Daoy (cell line): ENCODE measurements at regions not wholly inside any gene's neighbourhood (a gene's known extent, or its start where the extent isn't known, plus 50 kb on each side); places are given as distances from the start of the nearest gene placed in this dataset.

ENCODE experiments used
- DNase-seq: peaks from one replicate; pipeline ENCODE4 v3.0.0-alpha.2; 2015; ENCODE audit warnings: low read depth

DNA sequence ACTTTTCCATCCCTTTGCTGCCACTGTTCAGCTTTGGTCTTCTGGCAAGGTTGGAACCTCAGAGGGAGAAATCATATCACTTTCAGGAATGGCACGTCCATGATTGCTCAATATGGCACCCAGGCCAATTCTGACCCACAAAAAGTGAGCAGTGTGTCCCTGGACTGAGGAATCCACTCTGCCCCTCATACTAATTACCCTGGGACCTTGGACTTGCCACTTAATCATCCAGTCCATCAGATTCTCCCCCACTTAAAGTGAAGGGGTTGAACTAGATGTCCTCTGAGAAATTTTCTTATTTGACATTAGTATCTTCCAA is 449.3 kb upstream of the CITED2 start:
- no peak for DNase-seq

DNA sequence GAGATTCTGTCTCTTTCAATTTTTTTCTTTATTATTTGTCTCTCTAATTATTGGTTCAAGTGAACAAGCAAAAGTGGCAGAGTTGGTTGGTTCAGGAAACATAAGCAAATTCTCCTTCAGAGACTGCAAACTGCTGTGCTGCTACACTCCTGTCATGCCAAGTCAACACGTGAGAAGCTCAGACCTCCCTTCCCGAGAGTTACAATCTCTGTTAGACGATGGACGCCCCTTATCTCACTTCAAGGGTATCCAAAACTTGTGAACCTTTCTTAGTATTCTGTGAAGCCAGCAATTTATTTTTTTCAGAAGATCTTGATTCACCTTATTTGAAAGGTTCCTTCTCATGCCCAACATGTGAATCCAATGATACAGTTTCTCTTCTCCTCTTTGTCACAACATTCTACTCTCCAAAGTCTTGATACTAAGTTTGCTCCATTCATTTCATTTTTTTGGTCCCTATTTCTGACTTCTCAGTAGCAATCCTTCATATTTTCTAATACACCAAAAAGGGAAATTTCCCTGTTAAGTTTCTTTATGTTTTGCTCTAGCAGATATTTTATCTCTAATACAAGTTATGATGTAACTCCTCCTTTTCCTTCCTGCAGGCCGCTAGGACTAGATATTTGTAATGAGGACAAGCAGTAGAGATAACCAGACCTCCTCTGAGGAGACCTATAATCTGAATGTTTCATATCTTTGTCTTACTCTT is 448.8 kb upstream of the CITED2 start:
- no peak for DNase-seq

DNA sequence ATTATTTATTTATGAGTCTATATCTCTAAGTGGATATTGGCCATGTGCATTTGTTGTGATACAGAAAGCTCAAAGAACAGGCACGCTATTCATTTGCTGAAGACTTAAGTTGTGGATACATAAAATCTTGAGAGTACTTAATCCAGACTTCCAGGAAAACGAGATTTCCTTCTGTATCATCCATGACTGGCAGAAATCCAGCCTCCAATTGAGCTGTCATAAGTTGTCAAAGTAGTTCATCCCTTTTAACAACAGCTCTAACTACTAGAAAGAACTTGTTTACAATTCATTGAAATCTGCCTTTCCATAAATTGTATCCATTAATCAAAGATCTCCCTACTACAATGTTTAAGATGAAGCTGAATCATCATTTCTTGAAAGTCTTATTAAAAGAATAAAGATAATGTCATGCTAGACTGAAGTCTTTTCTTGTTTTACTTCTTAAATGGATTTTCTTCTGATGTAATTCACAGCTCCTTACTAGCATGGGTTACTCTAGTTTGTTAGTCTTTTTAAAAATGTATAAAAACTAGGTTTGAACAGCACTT is 447.3 kb upstream of the CITED2 start:
- no peak for DNase-seq

DNA sequence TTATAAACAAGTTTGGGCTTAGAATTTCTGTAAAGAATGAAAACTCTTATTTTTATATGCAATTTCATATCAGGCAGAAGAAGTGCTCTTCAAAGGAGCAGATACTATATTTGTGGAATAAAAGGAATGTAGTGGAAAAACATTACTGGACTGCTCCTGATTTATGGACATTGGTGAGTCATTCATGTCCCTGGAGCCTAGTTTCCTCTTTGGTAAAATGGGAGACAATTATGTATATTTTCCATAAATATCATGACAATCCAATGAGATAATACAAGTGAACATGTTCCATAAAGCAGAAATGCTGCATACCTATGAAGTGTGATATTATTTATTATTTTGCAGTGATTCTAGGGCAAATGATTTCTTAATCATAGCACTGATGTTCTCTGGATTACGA is 445.8 kb upstream of the CITED2 start:
- DNase-seq, result peak; percentile 53

DNA sequence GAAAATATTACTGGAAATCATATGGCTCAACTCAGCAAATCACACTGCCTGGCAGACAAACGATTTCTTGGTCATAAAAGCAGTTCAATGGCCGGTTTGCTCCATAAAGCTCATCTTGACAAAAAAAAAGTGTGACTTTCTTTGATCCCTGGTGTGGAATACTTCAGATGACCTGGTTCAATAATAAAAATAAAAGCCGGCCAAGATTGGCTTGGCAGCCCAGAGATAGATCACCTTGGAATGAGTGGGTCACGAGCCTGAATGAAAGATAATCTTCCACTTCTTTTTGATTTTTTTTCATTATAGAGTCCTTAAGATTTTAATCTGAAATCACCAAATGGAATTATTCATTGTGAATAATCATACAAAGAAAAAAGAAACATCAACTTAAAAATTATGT is 445.3 kb upstream of the CITED2 start:
- no peak for DNase-seq

DNA sequence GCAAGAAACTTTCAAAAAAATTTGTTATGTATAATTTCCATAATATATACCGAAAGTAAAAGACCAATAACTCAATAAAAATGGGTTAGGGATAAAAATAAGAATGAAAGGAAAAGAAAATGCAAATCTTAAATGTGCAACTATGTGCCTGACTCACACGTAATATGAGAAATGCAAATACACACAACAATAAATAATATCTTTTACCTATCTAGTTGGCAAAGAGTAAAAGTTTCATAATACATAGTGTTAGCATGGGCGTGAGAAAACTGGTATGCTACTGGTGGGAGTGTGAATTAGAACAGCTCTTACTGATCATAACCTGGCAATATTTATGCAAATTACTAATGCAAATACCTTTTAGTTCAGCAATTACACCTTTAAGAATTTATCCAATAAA is 438.5 kb upstream of the CITED2 start:
- no peak for DNase-seq

DNA sequence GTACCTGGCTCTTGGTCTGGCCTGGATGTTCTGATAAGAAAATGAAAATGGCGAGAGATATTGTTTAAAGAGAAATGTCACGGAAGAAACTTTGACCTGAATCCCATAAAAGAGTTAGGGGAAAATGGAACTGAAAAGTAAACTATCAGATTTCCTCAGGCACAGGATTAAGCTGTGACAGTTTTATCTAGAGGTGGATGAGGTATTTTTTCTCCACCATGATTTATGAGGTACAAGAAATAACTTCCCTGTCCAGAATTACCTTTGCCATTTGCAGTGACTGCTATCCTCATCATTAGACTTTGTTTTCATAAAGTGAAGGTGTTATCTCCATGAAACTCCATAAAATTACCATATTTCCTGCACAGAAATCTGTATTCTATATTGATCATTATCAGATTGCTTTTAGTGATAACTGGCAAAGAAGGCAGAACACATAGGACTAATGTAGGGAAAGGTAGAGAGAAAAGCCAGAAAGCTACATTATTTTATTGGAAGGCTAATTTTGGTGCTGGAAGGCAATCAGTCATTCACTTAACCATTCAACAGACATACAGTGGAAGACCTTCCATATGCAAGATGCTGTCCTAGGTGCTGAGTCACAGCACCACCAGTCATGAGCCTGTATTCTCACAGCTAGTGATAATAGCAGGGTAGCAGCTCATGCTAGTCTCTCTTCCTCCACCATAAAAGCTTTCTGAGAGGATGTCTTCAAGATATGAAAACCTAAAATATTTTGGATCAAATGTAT is 427.3 kb upstream of the CITED2 start:
- peak; percentile 7 for DNase-seq

DNA sequence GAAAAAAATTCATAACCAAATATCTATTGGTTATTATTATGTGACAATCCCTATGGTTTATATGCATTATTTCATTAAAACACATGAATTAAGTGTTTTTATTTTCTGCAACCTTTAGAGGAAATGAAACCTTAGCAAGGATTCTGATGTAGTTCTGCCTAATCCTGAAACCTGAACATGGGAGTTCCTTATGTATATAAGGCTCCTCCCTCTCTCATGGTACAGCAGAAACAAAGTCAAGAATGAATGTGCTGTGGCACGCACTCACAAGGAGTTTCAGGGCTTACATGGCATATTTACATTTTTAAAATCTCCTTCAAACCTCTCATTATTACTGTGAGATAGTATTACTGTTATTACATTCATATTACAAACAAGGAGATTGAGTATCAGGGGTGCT is 426.4 kb upstream of the CITED2 start:
- no peak for DNase-seq

DNA sequence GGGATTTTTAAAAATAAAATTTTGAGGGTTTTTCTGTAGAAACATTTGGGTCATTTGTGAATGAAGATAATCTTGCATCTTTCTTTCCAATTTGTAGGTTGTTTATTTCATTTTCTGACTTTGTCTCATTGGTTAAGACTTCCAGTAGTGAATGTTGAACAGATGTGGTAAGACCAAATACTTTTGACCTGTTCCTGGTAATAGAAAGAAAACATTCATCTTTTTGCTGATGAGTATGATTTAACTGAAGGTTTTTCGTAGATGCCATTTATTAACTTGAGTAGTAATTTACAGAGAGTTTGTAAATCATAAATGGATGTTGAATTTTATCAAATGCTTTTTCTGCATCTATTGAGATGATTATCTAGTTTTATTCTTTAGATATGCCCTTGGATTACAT is 416.1 kb upstream of the CITED2 start:
- DNase-seq, result no peak

DNA sequence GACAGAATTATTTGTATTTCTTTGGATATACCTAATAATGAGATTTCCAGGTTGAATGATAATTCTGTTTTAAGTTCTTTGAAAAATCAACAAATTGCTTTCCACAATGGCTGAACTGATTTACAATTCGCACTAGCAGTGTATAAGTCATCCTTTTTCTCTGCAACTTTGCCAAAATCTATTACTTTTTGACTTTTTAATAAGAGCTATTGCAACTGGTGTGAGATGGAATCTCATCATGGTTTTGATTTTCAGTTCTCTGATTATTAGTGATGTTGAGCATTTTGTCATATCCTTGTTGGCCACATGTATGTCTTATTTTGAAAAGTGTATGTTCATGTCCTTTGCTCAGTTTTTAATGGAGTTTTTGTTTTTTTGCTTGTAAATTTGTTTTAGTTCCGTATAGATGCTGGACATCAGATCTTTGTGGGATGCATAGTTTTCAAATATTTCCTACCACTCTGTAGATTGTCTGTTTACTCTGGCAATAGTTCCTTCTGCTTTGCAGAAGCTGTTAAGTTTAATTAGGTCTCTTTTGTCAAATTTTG is 409.8 kb upstream of the CITED2 start:
- DNase-seq, result no peak

DNA sequence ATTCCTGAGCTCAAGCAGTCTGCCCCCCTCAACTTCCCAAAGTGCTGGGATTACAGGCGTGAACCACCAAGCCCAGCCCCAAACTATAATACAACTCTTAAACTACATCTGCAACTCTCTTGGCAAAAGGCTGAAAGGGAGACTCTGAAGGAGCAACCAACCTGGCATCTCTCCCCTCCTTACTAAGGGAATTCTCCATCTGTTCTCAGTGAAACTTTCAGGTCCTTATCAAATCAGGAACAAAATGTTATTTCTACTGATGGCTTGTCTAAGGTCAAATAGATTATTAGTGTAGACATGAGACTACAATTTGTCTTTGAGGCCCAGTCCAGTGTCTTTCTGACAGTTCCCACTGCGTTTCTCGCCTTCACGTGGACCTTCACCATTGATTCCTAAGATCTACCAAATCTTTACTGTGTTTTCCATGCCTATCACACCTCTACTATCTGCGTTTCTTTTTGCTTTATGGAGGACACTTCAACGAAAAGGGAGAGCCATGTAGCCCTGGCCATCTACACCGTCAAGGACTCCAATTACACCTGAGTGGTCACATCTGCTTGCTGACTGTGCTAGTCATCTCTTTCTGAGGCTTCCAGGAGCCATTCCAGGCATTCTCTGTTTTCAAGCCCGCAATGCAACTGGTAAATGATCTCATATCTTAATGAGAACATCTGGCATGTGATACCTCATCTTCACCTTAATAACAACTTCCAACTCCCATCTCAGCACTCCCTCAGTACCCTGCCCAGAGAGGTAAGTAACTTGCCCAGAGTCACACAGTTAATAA is 405.7 kb upstream of the CITED2 start:
- DNase-seq, result no peak

DNA sequence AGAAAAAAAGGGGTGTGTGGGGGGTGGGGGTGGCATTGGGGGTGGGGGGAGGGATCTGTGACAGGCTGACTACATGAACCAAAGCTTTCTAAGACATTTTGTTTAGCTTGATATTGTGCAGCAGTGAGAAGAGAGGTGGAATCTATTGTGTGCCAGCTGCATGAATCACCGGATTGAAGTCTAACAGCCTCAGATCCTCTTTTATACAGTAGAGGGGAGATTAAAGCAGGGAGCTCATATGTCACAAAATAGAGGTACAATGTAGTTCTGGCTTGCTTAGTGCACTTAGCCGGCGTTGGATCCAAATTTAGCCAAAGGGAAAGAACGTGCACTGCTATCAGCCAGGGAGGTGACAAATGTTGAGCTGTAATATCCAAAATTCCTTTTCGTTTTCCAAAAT is 404.2 kb upstream of the CITED2 start:
- peak; percentile 34 for DNase-seq

DNA sequence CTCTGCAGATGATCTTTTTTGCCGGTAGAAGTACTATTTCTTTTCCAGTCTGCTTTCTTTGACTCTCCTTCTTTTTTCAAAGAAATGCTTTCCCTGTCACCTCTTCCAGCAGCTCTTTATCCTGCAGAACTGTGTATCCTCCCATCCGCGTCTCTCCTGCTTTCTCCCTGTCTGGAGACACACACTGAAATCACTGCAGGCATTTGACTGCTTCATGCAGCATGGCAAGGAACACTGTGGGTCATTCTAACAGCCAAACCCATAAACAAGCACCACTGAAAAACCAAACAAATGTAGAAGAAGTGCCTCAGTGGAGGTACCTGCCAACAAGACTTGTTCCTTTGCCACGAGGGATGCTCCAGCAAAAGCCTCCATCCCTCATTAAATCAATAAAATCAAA is 403.7 kb upstream of the CITED2 start:
- DNase-seq, result no peak

DNA sequence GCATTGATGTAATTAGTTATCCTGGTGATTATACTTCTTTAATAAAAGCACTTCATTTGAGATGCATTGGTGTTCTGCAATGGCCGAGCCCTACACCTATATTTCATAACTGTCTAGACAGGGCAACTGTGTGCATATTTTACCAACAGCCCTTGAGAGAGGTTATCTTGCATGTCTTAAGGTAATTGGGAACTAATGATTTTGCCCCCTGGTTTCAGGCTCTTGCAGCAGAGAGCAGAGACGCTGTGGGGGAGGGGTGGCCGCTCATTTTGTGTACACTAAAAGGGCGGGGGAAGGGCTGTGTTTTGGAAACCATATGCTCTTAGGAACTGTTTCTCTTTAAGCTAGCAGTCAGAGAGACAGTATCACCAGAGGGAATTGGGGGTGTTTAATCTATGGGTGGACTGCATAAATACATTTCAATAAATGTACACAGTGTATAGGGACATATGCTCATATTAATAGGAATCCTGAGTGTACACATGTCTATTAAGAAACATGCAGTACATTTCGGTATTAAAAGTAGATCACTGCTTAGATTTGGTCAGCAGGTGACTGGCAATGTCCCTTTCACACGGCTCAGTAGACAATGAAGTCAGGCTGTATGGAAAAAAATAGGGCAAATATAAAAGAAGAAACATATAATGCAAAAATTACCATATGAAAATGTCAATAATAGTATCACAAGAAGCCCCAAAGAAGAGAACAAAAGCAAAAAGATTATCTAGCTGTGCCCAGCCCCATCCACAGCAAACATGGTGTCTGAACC is 402.9 kb upstream of the CITED2 start:
- DNase-seq, result no peak

DNA sequence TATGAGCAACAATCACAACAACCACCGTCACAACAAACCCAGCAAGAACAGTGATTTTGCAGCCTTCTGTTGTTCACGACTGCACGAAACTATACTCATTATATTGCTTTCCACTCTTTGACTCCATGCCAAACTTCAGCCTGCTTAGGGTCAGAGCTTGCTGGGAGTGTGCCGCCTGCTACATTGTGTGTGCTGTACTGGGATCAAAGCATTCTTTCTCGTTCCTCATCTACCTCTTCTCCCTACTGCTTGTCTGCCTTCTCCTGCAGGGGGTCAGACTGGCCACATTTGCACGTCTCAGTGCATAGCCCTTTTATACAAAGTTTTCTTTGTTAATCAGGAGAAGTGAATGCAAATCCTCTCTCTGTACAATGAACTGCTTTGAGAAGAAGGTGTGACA is 401.6 kb upstream of the CITED2 start:
- DNase-seq, result no peak

DNA sequence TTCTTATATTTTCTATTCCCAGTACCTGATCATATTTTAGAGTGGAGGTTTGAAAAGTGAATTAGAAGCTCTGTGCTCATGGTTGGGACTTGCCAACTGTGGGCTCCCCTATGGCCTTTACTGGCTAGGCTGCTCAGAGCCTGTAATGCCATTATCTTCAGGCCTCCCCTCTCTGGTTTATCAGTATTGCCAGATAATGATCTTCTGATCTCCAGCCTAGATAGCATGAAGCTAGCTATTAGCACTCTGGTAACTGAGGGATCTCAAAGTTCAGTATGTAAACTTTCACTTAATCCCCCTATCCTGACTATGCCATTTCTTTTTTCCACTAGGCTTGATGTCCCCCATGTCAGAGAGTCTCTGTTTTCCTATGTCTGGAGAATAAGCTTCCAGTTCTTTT is 393.7 kb upstream of the CITED2 start:
- DNase-seq, result no peak

DNA sequence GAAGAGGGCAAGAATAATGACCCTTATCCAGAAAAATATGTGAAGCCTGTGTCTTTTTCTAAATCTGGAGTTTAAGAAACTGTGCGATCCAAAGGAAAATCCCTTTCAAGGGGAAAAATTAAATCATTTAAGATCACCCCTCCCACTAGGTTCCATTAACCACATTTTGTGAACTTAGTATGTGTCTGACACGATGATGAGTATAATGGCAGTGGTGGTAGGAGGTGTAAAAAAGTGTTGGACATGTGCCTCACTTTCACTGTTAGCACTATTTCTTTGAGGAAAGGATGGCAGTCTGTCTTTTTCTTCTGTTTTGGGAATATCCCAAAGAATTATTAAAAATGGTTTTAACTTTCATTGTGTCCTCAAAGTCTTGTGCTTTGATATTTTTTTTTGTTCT is 392.3 kb upstream of the CITED2 start:
- DNase-seq, result no peak

DNA sequence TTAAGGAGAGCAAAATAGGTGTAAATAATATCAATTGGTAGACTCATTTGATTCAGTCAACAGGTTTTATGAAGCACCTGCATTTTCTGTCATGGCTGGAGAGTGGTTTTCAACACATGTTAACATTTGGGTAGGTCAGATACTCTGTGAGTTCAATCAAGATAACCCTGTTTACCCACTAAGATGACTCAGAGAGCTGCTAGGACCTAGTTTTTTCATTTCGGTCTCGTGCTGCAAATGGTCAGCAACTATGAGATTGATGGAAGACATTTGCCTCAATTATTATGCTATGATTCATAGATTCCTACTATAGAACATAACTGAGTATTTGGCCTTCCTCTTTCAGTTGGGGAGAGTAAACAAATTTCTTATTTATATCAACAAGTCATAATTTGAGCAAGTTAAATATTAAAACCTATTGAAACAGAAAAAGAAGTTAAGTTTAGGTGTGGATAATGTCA is 391.4 kb upstream of the CITED2 start:
- DNase-seq, result peak; percentile 58

DNA sequence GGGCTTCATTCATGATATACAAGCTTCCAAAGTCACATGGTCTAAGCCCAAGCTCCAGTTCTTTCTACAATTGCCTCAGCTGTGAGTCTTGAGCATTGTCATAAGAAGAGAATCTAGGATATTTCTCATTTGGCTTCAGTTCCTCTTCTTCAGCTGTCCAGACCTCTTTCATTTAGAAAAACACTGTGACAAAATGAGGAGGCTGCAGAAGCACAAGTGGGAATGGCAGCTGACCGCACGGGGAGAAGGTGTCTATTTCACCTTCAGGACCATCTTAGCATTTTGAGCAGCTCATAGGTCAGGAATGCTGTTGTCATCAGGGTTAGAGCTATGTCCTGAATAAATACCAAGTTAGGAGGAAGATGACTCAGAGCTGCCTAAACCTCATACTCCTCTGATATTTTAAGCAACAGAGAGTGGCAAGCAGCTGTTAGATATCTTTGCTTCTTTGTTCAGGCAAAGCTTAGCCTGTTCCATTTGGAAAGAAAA is 390.1 kb upstream of the CITED2 start:
- DNase-seq, result peak; percentile 90

DNA sequence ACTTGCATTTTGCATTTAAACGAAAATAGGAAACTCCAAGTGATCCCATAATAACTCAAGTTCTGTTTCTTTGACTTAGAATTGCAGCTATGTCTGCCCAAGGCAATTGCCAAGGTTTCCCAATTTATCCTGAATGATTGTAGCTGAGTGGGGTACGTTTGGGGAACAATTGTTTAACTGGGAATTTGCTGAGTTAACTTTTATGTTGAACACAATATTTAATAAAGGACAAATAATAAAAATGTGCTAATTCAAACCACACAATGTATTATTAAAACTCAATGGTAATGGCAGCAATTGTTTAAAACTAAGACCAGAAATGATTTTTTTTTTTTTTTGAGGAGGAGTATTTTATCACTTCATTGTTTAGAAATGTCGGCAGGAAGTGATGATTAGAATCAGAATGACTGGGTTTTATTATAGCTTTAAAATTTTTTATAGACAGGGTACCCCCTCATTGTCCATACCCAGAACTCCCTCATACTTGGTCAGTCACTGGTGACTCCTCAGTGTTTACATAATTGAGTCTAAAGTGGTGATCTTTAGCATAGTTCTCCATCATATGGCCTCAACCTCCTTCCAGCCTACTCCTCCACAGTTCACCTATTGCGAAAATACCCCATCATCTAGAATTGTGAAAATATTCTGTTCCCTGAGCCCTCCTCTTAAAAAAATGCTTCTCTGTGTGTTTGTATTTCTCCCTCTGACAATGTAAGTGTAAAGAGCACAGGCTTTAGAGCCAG is 389.2 kb upstream of the CITED2 start:
- no peak for DNase-seq

DNA sequence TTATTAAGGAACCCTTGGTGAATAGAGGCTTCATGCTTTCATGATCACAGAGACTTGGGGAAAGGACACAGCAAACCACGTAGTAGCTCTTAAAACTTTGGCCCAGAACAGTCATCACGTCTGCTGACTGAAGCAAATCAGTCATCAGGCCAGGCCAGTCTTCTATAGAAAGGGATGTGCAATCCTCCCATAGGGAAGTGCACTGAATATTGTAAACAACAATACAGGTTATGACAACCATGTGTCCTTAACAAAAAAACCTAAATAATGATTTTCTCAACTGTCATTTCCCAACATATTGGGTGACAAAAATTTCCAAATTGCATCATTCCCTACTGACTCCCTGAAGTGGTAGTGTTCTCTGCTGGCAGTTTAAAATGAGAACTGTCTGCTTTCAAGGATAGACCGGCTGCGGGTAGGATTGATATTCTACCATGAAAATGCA is 388.2 kb upstream of the CITED2 start:
- peak; percentile 15 for DNase-seq
